HCT116 (cell line): ENCODE measurements at regions not wholly inside any gene's neighbourhood (a gene's known extent, or its start where the extent isn't known, plus 50 kb on each side); places are given as distances from the start of the nearest gene placed in this dataset.

Source experiments
- ATAC-seq: fragments of 200-7000 bp; cut with Tn5 transposase; 2 replicates; pipeline ENCODE4 v1.9.1; 2020; ENCODE audit warnings: mild to moderate bottlenecking, moderate library complexity
- BruUV-seq: library from RNA; stranded (reverse); fragments of 400-500 nt; replicated peaks from 2 replicates; lab custom pipeline; 2021; lab: Mats Ljungman, UMichigan
- CTCF ChIA-PET: fragments of 300-600 bp; sonication (Branson Sonifier 250); formaldehyde crosslinking; loops from one replicate; lab custom pipeline; 2021; ENCODE audit warnings: antibody characterized with exemption; lab: Charles Lee
- POLR2A ChIA-PET: fragments of 300-600, 350-600 bp; sonication (Branson Sonifier 250); formaldehyde crosslinking; loops from one replicate; lab custom pipeline; 2021; ENCODE audit warnings: antibody characterized with exemption; lab: Charles Lee
- RAD21 ChIA-PET, 2 experiments: fragments of 300-600 bp; sonication (Branson Sonifier 250); formaldehyde crosslinking; loops; one replicate each; lab custom pipeline; 2023; ENCODE audit warnings: low total read pairs in 2 of 2; ENCODE audit not compliant: uncharacterized antibody in 2 of 2, unreplicated experiment in 2 of 2, low non-redundant PET in 1 of 2; lab: Charles Lee
- DNase-seq: peaks from one replicate; pipeline ENCODE4 v3.0.0-alpha.2; 2010; ENCODE audit warnings: low read depth, low spot score
- H2AFZ ChIP-seq: fragments of 200-600 bp; shearing (Covaris generic), sonication (generic); 2 replicates; pipeline ENCODE4 v1.6.1; 2017; ENCODE audit warnings: low read depth, mixed run types, mixed read lengths, antibody characterized with exemption, low read length; ENCODE audit not compliant: poor library complexity, severe bottlenecking
- H3K27ac ChIP-seq: 2 replicates; pipeline ENCODE4 v1.5.1; 2012; ENCODE audit warnings: low read depth, low read length
- H3K27me3 ChIP-seq: fragments of 200-600 bp; sonication (generic); 2 replicates; pipeline ENCODE4 v1.6.1; 2016; ENCODE audit warnings: mixed run types, low read length, mixed read lengths; ENCODE audit not compliant: insufficient read depth
- H3K36me3 ChIP-seq, 2 experiments: fragments of 200-500 bp in 1 of 2; fragments of 200-600 bp in 1 of 2; sonication (Bioruptor generic) in 1 of 2; sonication (generic) in 1 of 2; 2 replicates each; pipeline versions ENCODE4 v1.5.1 to v1.6.1; 2014 to 2016; ENCODE audit warnings: low read length in 2 of 2, inconsistent platforms in 1 of 2, mixed read lengths in 1 of 2, mixed run types in 1 of 2; ENCODE audit not compliant: insufficient read depth in 2 of 2, control insufficient read depth in 1 of 2
- H3K4me1 ChIP-seq, 2 experiments: fragments of 200-600 bp in 1 of 2; sonication (generic) in 1 of 2; 2 replicates each; pipeline versions ENCODE4 v1.5.1 to v1.6.1; 2012 to 2017; ENCODE audit warnings: low read length in 2 of 2, inconsistent platforms in 1 of 2, mild to moderate bottlenecking in 1 of 2, mixed read lengths in 1 of 2, mixed run types in 1 of 2, moderate library complexity in 1 of 2; ENCODE audit not compliant: insufficient read depth in 2 of 2, control insufficient read depth in 1 of 2
- H3K4me2 ChIP-seq: fragments of 200-600 bp; sonication (generic); 2 replicates; pipeline ENCODE4 v1.6.1; 2017; ENCODE audit warnings: mixed run types, low read length, mixed read lengths
- H3K4me3 ChIP-seq, 2 experiments: fragments of 200-600 bp in 1 of 2; sonication (generic) in 1 of 2; replicated peaks in 1 of 2; 2 replicates each; pipeline ENCODE4 v1.5.1; 2011 to 2016; ENCODE audit warnings: low read length in 2 of 2, control low read depth in 1 of 2, low read depth in 1 of 2, mild to moderate bottlenecking in 1 of 2, mixed read lengths in 1 of 2, mixed run types in 1 of 2
- H3K79me2 ChIP-seq: fragments of 200-600 bp; sonication (generic); 2 replicates; pipeline ENCODE4 v1.6.1; 2017; ENCODE audit warnings: mild to moderate bottlenecking, mixed run types, low read length, moderate library complexity, mixed read lengths; ENCODE audit not compliant: insufficient read depth
- H3K9ac ChIP-seq: fragments of 200-600 bp; sonication (generic); 2 replicates; pipeline ENCODE4 v1.6.1; 2016; ENCODE audit warnings: low read length, mixed read lengths
- H3K9me2 ChIP-seq: fragments of 200-600 bp; sonication (generic), shearing (Covaris generic); 2 replicates; pipeline ENCODE4 v1.6.1; 2017; ENCODE audit warnings: mixed run types, mild to moderate bottlenecking, moderate library complexity; ENCODE audit not compliant: insufficient read depth
- H3K9me3 ChIP-seq, 2 experiments: fragments of 200-500 bp in 1 of 2; fragments of 200-600 bp in 1 of 2; sonication (Bioruptor generic) in 1 of 2; sonication (generic) in 1 of 2; 2 replicates each; pipeline ENCODE4 v1.6.1; 2014 to 2017; ENCODE audit warnings: low read length in 2 of 2, mixed read lengths in 2 of 2, inconsistent platforms in 1 of 2, low read depth in 1 of 2, mild to moderate bottlenecking in 1 of 2, mixed run types in 1 of 2, moderate library complexity in 1 of 2; ENCODE audit not compliant: control insufficient read depth in 1 of 2, insufficient read depth in 1 of 2
- H4K20me1 ChIP-seq: fragments of 200-600 bp; sonication (generic), shearing (Covaris generic); 2 replicates; pipeline ENCODE4 v1.6.1; 2017; ENCODE audit warnings: mixed run types, mild to moderate bottlenecking, moderate library complexity; ENCODE audit not compliant: insufficient read depth
- CEBPB ChIP-seq: IDR thresholded peaks from 2 replicates; pipeline ENCODE4 v1.6.1; 2012; ENCODE audit warnings: low read depth
- ELF1 ChIP-seq: IDR thresholded peaks from 2 replicates; pipeline ENCODE4 v1.6.1; 2012; ENCODE audit warnings: low read depth, borderline replicate concordance
- EZH2phosphoT487 ChIP-seq: fragments of 200-600 bp; IDR thresholded peaks from 2 replicates; pipeline ENCODE4 v1.6.1; 2018; ENCODE audit warnings: antibody characterized with exemption, borderline replicate concordance
- FOSL1 ChIP-seq: IDR thresholded peaks from 2 replicates; pipeline ENCODE4 v1.6.1; 2012; ENCODE audit warnings: low read depth
- JUND ChIP-seq: IDR thresholded peaks from 2 replicates; pipeline ENCODE4 v1.6.1; 2012
- POLR2A ChIP-seq: IDR thresholded peaks from 2 replicates; pipeline ENCODE4 v1.7.0; 2011; ENCODE audit warnings: borderline replicate concordance; ENCODE audit not compliant: insufficient read depth, insufficient read length; ENCODE audit errors: extremely low read depth
- POLR2AphosphoS5 ChIP-seq: IDR thresholded peaks from 2 replicates; pipeline ENCODE4 v1.6.1; 2011; ENCODE audit warnings: mild to moderate bottlenecking, low read depth, low read length, moderate library complexity
- SP1 ChIP-seq: IDR thresholded peaks from 2 replicates; pipeline ENCODE4 v1.6.1; 2012; ENCODE audit warnings: low read depth
- ZNF274 ChIP-seq: fragments of 200-500 bp; sonication (Bioruptor generic); IDR thresholded peaks from 2 replicates; pipeline ENCODE4 v1.6.1; 2014; ENCODE audit warnings: mild to moderate bottlenecking, low read depth, low read length, inconsistent platforms
- intact Hi-C: fragments of 100-400 bp; cut with micrococcal nuclease; formaldehyde crosslinking; loops from 2 replicates; pipeline ENCODE4 v1.10.0; 2022
- TF ChIP-seq, protein P1 (sequence below), 3 experiments: fragments of 200-600 bp in 1 of 3; sonication (generic) in 1 of 3; IDR thresholded peaks in 2 of 3; conservative IDR thresholded peaks in 1 of 3; 2 replicates each; pipeline ENCODE4 v1.5.1; 2012 to 2017; ENCODE audit warnings: low read depth in 2 of 3, low read length in 2 of 3, antibody characterized with exemption in 1 of 3, borderline replicate concordance in 1 of 3, control low read depth in 1 of 3, mild to moderate bottlenecking in 1 of 3, mixed read lengths in 1 of 3, mixed run types in 1 of 3, moderate library complexity in 1 of 3; ENCODE audit not compliant: insufficient read depth in 1 of 3
- TF ChIP-seq, protein P2 (sequence below): IDR thresholded peaks from 2 replicates; pipeline ENCODE4 v1.6.1; 2011; ENCODE audit warnings: mild to moderate bottlenecking, low read length, moderate library complexity; ENCODE audit not compliant: insufficient replicate concordance; ENCODE audit errors: extremely low read depth

- TF ChIP-seq, protein P1, sequence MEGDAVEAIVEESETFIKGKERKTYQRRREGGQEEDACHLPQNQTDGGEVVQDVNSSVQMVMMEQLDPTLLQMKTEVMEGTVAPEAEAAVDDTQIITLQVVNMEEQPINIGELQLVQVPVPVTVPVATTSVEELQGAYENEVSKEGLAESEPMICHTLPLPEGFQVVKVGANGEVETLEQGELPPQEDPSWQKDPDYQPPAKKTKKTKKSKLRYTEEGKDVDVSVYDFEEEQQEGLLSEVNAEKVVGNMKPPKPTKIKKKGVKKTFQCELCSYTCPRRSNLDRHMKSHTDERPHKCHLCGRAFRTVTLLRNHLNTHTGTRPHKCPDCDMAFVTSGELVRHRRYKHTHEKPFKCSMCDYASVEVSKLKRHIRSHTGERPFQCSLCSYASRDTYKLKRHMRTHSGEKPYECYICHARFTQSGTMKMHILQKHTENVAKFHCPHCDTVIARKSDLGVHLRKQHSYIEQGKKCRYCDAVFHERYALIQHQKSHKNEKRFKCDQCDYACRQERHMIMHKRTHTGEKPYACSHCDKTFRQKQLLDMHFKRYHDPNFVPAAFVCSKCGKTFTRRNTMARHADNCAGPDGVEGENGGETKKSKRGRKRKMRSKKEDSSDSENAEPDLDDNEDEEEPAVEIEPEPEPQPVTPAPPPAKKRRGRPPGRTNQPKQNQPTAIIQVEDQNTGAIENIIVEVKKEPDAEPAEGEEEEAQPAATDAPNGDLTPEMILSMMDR (IDR thresholded peaks at IDR 0.05 in 2 of 3, conservative IDR thresholded peaks at IDR 0.05 in 1 of 3; ENCODE audit: borderline replicate concordance in 1 of 3, insufficient read depth in 1 of 3, low read depth in 2 of 3, low read length in 2 of 3) = no peak
- TF ChIP-seq CEBPB (no peak), POLR2AphosphoS5 (no peak), ZNF274 (no peak), FOSL1 (no peak), POLR2A (no peak), JUND (no peak)
- TF ChIP-seq, protein P2, sequence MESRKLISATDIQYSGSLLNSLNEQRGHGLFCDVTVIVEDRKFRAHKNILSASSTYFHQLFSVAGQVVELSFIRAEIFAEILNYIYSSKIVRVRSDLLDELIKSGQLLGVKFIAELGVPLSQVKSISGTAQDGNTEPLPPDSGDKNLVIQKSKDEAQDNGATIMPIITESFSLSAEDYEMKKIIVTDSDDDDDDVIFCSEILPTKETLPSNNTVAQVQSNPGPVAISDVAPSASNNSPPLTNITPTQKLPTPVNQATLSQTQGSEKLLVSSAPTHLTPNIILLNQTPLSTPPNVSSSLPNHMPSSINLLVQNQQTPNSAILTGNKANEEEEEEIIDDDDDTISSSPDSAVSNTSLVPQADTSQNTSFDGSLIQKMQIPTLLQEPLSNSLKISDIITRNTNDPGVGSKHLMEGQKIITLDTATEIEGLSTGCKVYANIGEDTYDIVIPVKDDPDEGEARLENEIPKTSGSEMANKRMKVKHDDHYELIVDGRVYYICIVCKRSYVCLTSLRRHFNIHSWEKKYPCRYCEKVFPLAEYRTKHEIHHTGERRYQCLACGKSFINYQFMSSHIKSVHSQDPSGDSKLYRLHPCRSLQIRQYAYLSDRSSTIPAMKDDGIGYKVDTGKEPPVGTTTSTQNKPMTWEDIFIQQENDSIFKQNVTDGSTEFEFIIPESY = no peak
- TF ChIP-seq, all 23 proteins: peak for 0
These were observed 696.5 kb upstream of the CITED2 start (continued) for GRCh38 chr6:140070846-140071473.

- no peaks in the 10 kb centered on the region for H3K27me3 ChIP-seq
- RAD21 ChIA-PET = no interaction called here
- BruUV-seq = no TSS peak
- POLR2A ChIA-PET = no interaction called here
- H3K9me2 ChIP-seq = no peaks in the 10 kb centered on the region
- H4K20me1 ChIP-seq = no peaks in the 10 kb centered on the region
- H3K27ac ChIP-seq = no peak overlapping the region
- TF ChIP-seq, protein P1 (IDR thresholded peaks at IDR 0.05 in 2 of 3, conservative IDR thresholded peaks at IDR 0.05 in 1 of 3; ENCODE audit: borderline replicate concordance in 1 of 3, insufficient read depth in 1 of 3, low read depth in 2 of 3, low read length in 2 of 3) = no peak
- TF ChIP-seq ELF1 (no peak), FOSL1 (no peak), SP1 (no peak), EZH2phosphoT487 (no peak)
- no peaks in the 10 kb centered on the region for H3K36me3 ChIP-seq
- no peak overlapping the region for H3K9ac ChIP-seq
- intact Hi-C loops = no loop called here
- H2AFZ ChIP-seq = no peak overlapping the region
- no peaks in the 10 kb centered on the region for H3K9me3 ChIP-seq
- CTCF ChIA-PET = no interaction called here
- H3K4me1 ChIP-seq = no peaks in the 10 kb centered on the region
- DNase-seq (no peak), ATAC-seq (no peak)
- H3K4me3 ChIP-seq = no peak overlapping the region
- H3K79me2 ChIP-seq = no peaks in the 10 kb centered on the region
- no peak overlapping the region for H3K4me2 ChIP-seq
These were observed 695.1 kb upstream of the CITED2 start for GRCh38 chr6:140069576-140069975.
